ENCODE measurements at regions not wholly inside any gene's neighbourhood (a gene's known extent, or its start where the extent isn't known, plus 50 kb on each side); places are given as distances from the start of the nearest gene placed in this dataset.

GRCh38 chr10:2427412-2427811 is 639.9 kb upstream of the PFKP start:
- Mint-ChIP-seq H3K4me3 (no peak overlapping the region), H3K36me3 (ENCODE audit: low read depth) (no peaks in the 10 kb centered on the region), H3K27me3 (no peaks in the 10 kb centered on the region), H3K27ac (no peak overlapping the region), H3K4me1 (ENCODE audit: low read depth) (no peaks in the 10 kb centered on the region), H3K9me3 (no peaks in the 10 kb centered on the region)
- intact Hi-C loops (cut with micrococcal nuclease) = no loop called here

GRCh38 chr10:2425320-2425719 is 642.0 kb upstream of the PFKP start:
- Mint-ChIP-seq H3K27me3 (no peaks in the 10 kb centered on the region), H3K27ac (no peak overlapping the region), H3K4me3 (no peak overlapping the region), H3K4me1 (ENCODE audit: low read depth) (no peaks in the 10 kb centered on the region), H3K9me3 (no peaks in the 10 kb centered on the region), H3K36me3 (ENCODE audit: low read depth) (no peaks in the 10 kb centered on the region)
- intact Hi-C loops (cut with micrococcal nuclease) = no loop called here

- no peaks in the 10 kb centered on the region for H3K4me1 Mint-ChIP-seq (ENCODE audit: low read depth)
- intact Hi-C loops (cut with micrococcal nuclease) = no loop called here
- H3K27me3 Mint-ChIP-seq = no peaks in the 10 kb centered on the region
- peaks cover 27% of the 10 kb centered on the region for H3K9me3 Mint-ChIP-seq
- no peak overlapping the region for H3K4me3 Mint-ChIP-seq
- no peaks in the 10 kb centered on the region for H3K36me3 Mint-ChIP-seq (ENCODE audit: low read depth)
- no peak overlapping the region for H3K27ac Mint-ChIP-seq
Observed at GRCh38 chr10:2414562-2414961, 652.8 kb upstream of the PFKP start.

- Mint-ChIP-seq H3K36me3 (ENCODE audit: low read depth) (no peaks in the 10 kb centered on the region), H3K4me1 (ENCODE audit: low read depth) (no peaks in the 10 kb centered on the region), H3K9me3 (peaks cover 27% of the 10 kb centered on the region), H3K4me3 (no peak overlapping the region), H3K27me3 (no peaks in the 10 kb centered on the region), H3K27ac (no peak overlapping the region)
- intact Hi-C loops (cut with micrococcal nuclease) = no loop called here
Observed at GRCh38 chr10:2414039-2414438, 653.3 kb upstream of the PFKP start.

- H3K4me3 Mint-ChIP-seq = no peak overlapping the region
- H3K27me3 Mint-ChIP-seq = no peaks in the 10 kb centered on the region
- H3K9me3 Mint-ChIP-seq = peaks cover 20% of the 10 kb centered on the region
- H3K4me1 Mint-ChIP-seq (ENCODE audit: low read depth) = no peaks in the 10 kb centered on the region
- intact Hi-C loops (cut with micrococcal nuclease) = no loop called here
- H3K27ac Mint-ChIP-seq = no peak overlapping the region
- H3K36me3 Mint-ChIP-seq (ENCODE audit: low read depth) = no peaks in the 10 kb centered on the region
Observed at GRCh38 chr10:2410049-2410448, 657.3 kb upstream of the PFKP start.

GRCh38 chr10:2401459-2401858 is 664.1 kb upstream of the ADARB2 start:
- Mint-ChIP-seq H3K4me1 (ENCODE audit: low read depth) (no peaks in the 10 kb centered on the region), H3K27me3 (no peaks in the 10 kb centered on the region), H3K36me3 (ENCODE audit: low read depth) (no peaks in the 10 kb centered on the region), H3K4me3 (no peak overlapping the region), H3K9me3 (no peaks in the 10 kb centered on the region), H3K27ac (no peak overlapping the region)
- intact Hi-C loops (cut with micrococcal nuclease) = no loop called here

- Mint-ChIP-seq H3K36me3 (ENCODE audit: low read depth) (no peaks in the 10 kb centered on the region), H3K4me3 (no peak overlapping the region), H3K4me1 (ENCODE audit: low read depth) (no peaks in the 10 kb centered on the region), H3K27ac (no peak overlapping the region), H3K9me3 (no peaks in the 10 kb centered on the region), H3K27me3 (no peaks in the 10 kb centered on the region)
- intact Hi-C loops (cut with micrococcal nuclease) = no loop called here
Observed at GRCh38 chr10:2399482-2399881, 662.2 kb upstream of the ADARB2 start.

GRCh38 chr10:2392145-2392812 is 655.0 kb upstream of the ADARB2 start:
- Mint-ChIP-seq H3K4me1 (ENCODE audit: low read depth) (no peaks in the 10 kb centered on the region), H3K36me3 (ENCODE audit: low read depth) (no peaks in the 10 kb centered on the region), H3K4me3 (no peak overlapping the region), H3K27me3 (no peaks in the 10 kb centered on the region), H3K9me3 (no peaks in the 10 kb centered on the region), H3K27ac (no peak overlapping the region)
- intact Hi-C loops (cut with micrococcal nuclease) = no loop called here

- Mint-ChIP-seq H3K4me3 (no peak overlapping the region), H3K9me3 (peaks cover 19% of the 10 kb centered on the region), H3K27me3 (no peaks in the 10 kb centered on the region), H3K4me1 (ENCODE audit: low read depth) (no peaks in the 10 kb centered on the region), H3K36me3 (ENCODE audit: low read depth) (no peaks in the 10 kb centered on the region), H3K27ac (no peak overlapping the region)
- intact Hi-C loops (cut with micrococcal nuclease) = no loop called here
Observed at GRCh38 chr10:2387672-2388071, 650.3 kb upstream of the ADARB2 start.

- Mint-ChIP-seq H3K4me3 (no peak overlapping the region), H3K4me1 (ENCODE audit: low read depth) (no peaks in the 10 kb centered on the region), H3K9me3 (peaks cover 23% of the 10 kb centered on the region), H3K27me3 (no peaks in the 10 kb centered on the region), H3K27ac (no peak overlapping the region), H3K36me3 (ENCODE audit: low read depth) (no peaks in the 10 kb centered on the region)
- intact Hi-C loops (cut with micrococcal nuclease) = no loop called here
Observed at GRCh38 chr10:2387261-2387660, 649.9 kb upstream of the ADARB2 start.

GRCh38 chr10:2380218-2380617 is 642.9 kb upstream of the ADARB2 start:
- intact Hi-C loops (cut with micrococcal nuclease) = no loop called here
- Mint-ChIP-seq H3K27me3 (no peaks in the 10 kb centered on the region), H3K9me3 (peaks cover 49% of the 10 kb centered on the region), H3K36me3 (ENCODE audit: low read depth) (no peaks in the 10 kb centered on the region), H3K27ac (no peak overlapping the region), H3K4me3 (no peak overlapping the region), H3K4me1 (ENCODE audit: low read depth) (no peaks in the 10 kb centered on the region)

GRCh38 chr10:2367083-2367482 is 629.8 kb upstream of the ADARB2 start:
- Mint-ChIP-seq H3K36me3 (ENCODE audit: low read depth) (no peaks in the 10 kb centered on the region), H3K4me3 (no peak overlapping the region)
- intact Hi-C loops (cut with micrococcal nuclease) = no loop called here

GRCh38 chr10:2366264-2366931 is 629.1 kb upstream of the ADARB2 start:
- intact Hi-C loops (cut with micrococcal nuclease) = no loop called here
- H3K4me1 Mint-ChIP-seq (ENCODE audit: low read depth) = no peaks in the 10 kb centered on the region
- no peak overlapping the region for H3K27ac Mint-ChIP-seq

More at GRCh38 chr10:2367083-2367482, 629.8 kb upstream of the ADARB2 start:
- Mint-ChIP-seq H3K27ac (no peak overlapping the region), H3K4me1 (ENCODE audit: low read depth) (no peaks in the 10 kb centered on the region), H3K9me3 (peaks cover 23% of the 10 kb centered on the region), H3K27me3 (no peaks in the 10 kb centered on the region)

GRCh38 chr10:2362331-2362730 is 625.0 kb upstream of the ADARB2 start:
- H3K27me3 Mint-ChIP-seq = no peaks in the 10 kb centered on the region
- H3K4me3 Mint-ChIP-seq = no peak overlapping the region
- intact Hi-C loops (cut with micrococcal nuclease) = no loop called here
- H3K4me1 Mint-ChIP-seq (ENCODE audit: low read depth) = no peaks in the 10 kb centered on the region
- peaks cover 20% of the 10 kb centered on the region for H3K9me3 Mint-ChIP-seq
- H3K36me3 Mint-ChIP-seq (ENCODE audit: low read depth) = no peaks in the 10 kb centered on the region
- H3K27ac Mint-ChIP-seq = no peak overlapping the region

More at GRCh38 chr10:2366264-2366931, 629.1 kb upstream of the ADARB2 start:
- no peaks in the 10 kb centered on the region for H3K27me3 Mint-ChIP-seq
- H3K9me3 Mint-ChIP-seq = peaks cover 17% of the 10 kb centered on the region
- H3K4me3 Mint-ChIP-seq = no peak overlapping the region
- H3K36me3 Mint-ChIP-seq (ENCODE audit: low read depth) = no peaks in the 10 kb centered on the region

GRCh38 chr10:2358586-2358985 is 621.3 kb upstream of the ADARB2 start:
- H3K4me3 Mint-ChIP-seq = no peak overlapping the region
- no peak overlapping the region for H3K27ac Mint-ChIP-seq

More at GRCh38 chr10:2358586-2358985, 621.3 kb upstream of the ADARB2 start:
- H3K36me3 Mint-ChIP-seq (ENCODE audit: low read depth) = no peaks in the 10 kb centered on the region
- no peaks in the 10 kb centered on the region for H3K27me3 Mint-ChIP-seq
- intact Hi-C loops (cut with micrococcal nuclease) = no loop called here
- H3K9me3 Mint-ChIP-seq = peaks cover 29% of the 10 kb centered on the region
- no peaks in the 10 kb centered on the region for H3K4me1 Mint-ChIP-seq (ENCODE audit: low read depth)

All from dendritic cell treated with granulocyte-macrophage colony-stimulating factor and Interleukin-4, amounts not matched to agents 40 ng/mL and 50 ng/mL, for 4 days (primary cell).